HCT116 (cell line): ENCODE measurements at regions not wholly inside any gene's neighbourhood (a gene's known extent, or its start where the extent isn't known, plus 50 kb on each side); places are given as distances from the start of the nearest gene placed in this dataset.

ENCODE experiments used
- ATAC-seq: fragments of 200-7000 bp; cut with Tn5 transposase; 2 replicates; pipeline ENCODE4 v1.9.1; 2020; ENCODE audit warnings: mild to moderate bottlenecking, moderate library complexity
- BruUV-seq: library from RNA; stranded (reverse); fragments of 400-500 nt; replicated peaks from 2 replicates; lab custom pipeline; 2021; lab: Mats Ljungman, UMichigan
- CTCF ChIA-PET: fragments of 300-600 bp; sonication (Branson Sonifier 250); formaldehyde crosslinking; loops from one replicate; lab custom pipeline; 2021; ENCODE audit warnings: antibody characterized with exemption; lab: Charles Lee
- POLR2A ChIA-PET: fragments of 300-600, 350-600 bp; sonication (Branson Sonifier 250); formaldehyde crosslinking; loops from one replicate; lab custom pipeline; 2021; ENCODE audit warnings: antibody characterized with exemption; lab: Charles Lee
- RAD21 ChIA-PET, 2 experiments: fragments of 300-600 bp; sonication (Branson Sonifier 250); formaldehyde crosslinking; loops; one replicate each; lab custom pipeline; 2023; ENCODE audit warnings: low total read pairs in 2 of 2; ENCODE audit not compliant: uncharacterized antibody in 2 of 2, unreplicated experiment in 2 of 2, low non-redundant PET in 1 of 2; lab: Charles Lee
- DNase-seq: peaks from one replicate; pipeline ENCODE4 v3.0.0-alpha.2; 2010; ENCODE audit warnings: low read depth, low spot score
- H2AFZ ChIP-seq: fragments of 200-600 bp; shearing (Covaris generic), sonication (generic); 2 replicates; pipeline ENCODE4 v1.6.1; 2017; ENCODE audit warnings: low read depth, mixed run types, mixed read lengths, antibody characterized with exemption, low read length; ENCODE audit not compliant: poor library complexity, severe bottlenecking
- H3K27ac ChIP-seq: 2 replicates; pipeline ENCODE4 v1.5.1; 2012; ENCODE audit warnings: low read depth, low read length
- H3K27me3 ChIP-seq: fragments of 200-600 bp; sonication (generic); 2 replicates; pipeline ENCODE4 v1.6.1; 2016; ENCODE audit warnings: mixed run types, low read length, mixed read lengths; ENCODE audit not compliant: insufficient read depth
- H3K36me3 ChIP-seq, 2 experiments: fragments of 200-500 bp in 1 of 2; fragments of 200-600 bp in 1 of 2; sonication (Bioruptor generic) in 1 of 2; sonication (generic) in 1 of 2; 2 replicates each; pipeline versions ENCODE4 v1.5.1 to v1.6.1; 2014 to 2016; ENCODE audit warnings: low read length in 2 of 2, inconsistent platforms in 1 of 2, mixed read lengths in 1 of 2, mixed run types in 1 of 2; ENCODE audit not compliant: insufficient read depth in 2 of 2, control insufficient read depth in 1 of 2
- H3K4me1 ChIP-seq, 2 experiments: fragments of 200-600 bp in 1 of 2; sonication (generic) in 1 of 2; 2 replicates each; pipeline versions ENCODE4 v1.5.1 to v1.6.1; 2012 to 2017; ENCODE audit warnings: low read length in 2 of 2, inconsistent platforms in 1 of 2, mild to moderate bottlenecking in 1 of 2, mixed read lengths in 1 of 2, mixed run types in 1 of 2, moderate library complexity in 1 of 2; ENCODE audit not compliant: insufficient read depth in 2 of 2, control insufficient read depth in 1 of 2
- H3K4me2 ChIP-seq: fragments of 200-600 bp; sonication (generic); 2 replicates; pipeline ENCODE4 v1.6.1; 2017; ENCODE audit warnings: mixed run types, low read length, mixed read lengths
- H3K4me3 ChIP-seq, 2 experiments: fragments of 200-600 bp in 1 of 2; sonication (generic) in 1 of 2; replicated peaks in 1 of 2; 2 replicates each; pipeline ENCODE4 v1.5.1; 2011 to 2016; ENCODE audit warnings: low read length in 2 of 2, control low read depth in 1 of 2, low read depth in 1 of 2, mild to moderate bottlenecking in 1 of 2, mixed read lengths in 1 of 2, mixed run types in 1 of 2
- H3K79me2 ChIP-seq: fragments of 200-600 bp; sonication (generic); 2 replicates; pipeline ENCODE4 v1.6.1; 2017; ENCODE audit warnings: mild to moderate bottlenecking, mixed run types, low read length, moderate library complexity, mixed read lengths; ENCODE audit not compliant: insufficient read depth
- H3K9ac ChIP-seq: fragments of 200-600 bp; sonication (generic); 2 replicates; pipeline ENCODE4 v1.6.1; 2016; ENCODE audit warnings: low read length, mixed read lengths
- H3K9me2 ChIP-seq: fragments of 200-600 bp; sonication (generic), shearing (Covaris generic); 2 replicates; pipeline ENCODE4 v1.6.1; 2017; ENCODE audit warnings: mixed run types, mild to moderate bottlenecking, moderate library complexity; ENCODE audit not compliant: insufficient read depth
- H3K9me3 ChIP-seq, 2 experiments: fragments of 200-500 bp in 1 of 2; fragments of 200-600 bp in 1 of 2; sonication (Bioruptor generic) in 1 of 2; sonication (generic) in 1 of 2; 2 replicates each; pipeline ENCODE4 v1.6.1; 2014 to 2017; ENCODE audit warnings: low read length in 2 of 2, mixed read lengths in 2 of 2, inconsistent platforms in 1 of 2, low read depth in 1 of 2, mild to moderate bottlenecking in 1 of 2, mixed run types in 1 of 2, moderate library complexity in 1 of 2; ENCODE audit not compliant: control insufficient read depth in 1 of 2, insufficient read depth in 1 of 2
- H4K20me1 ChIP-seq: fragments of 200-600 bp; sonication (generic), shearing (Covaris generic); 2 replicates; pipeline ENCODE4 v1.6.1; 2017; ENCODE audit warnings: mixed run types, mild to moderate bottlenecking, moderate library complexity; ENCODE audit not compliant: insufficient read depth
- CEBPB ChIP-seq: IDR thresholded peaks from 2 replicates; pipeline ENCODE4 v1.6.1; 2012; ENCODE audit warnings: low read depth
- EZH2phosphoT487 ChIP-seq: fragments of 200-600 bp; IDR thresholded peaks from 2 replicates; pipeline ENCODE4 v1.6.1; 2018; ENCODE audit warnings: antibody characterized with exemption, borderline replicate concordance
- JUND ChIP-seq: IDR thresholded peaks from 2 replicates; pipeline ENCODE4 v1.6.1; 2012
- POLR2AphosphoS5 ChIP-seq: IDR thresholded peaks from 2 replicates; pipeline ENCODE4 v1.6.1; 2011; ENCODE audit warnings: mild to moderate bottlenecking, low read depth, low read length, moderate library complexity
- ZFX ChIP-seq: fragments of 450-650 bp; IDR thresholded peaks from 2 replicates; pipeline ENCODE4 v1.6.1; 2017
- intact Hi-C: fragments of 100-400 bp; cut with micrococcal nuclease; formaldehyde crosslinking; loops from 2 replicates; pipeline ENCODE4 v1.10.0; 2022
- TF ChIP-seq, protein P1 (sequence below): IDR thresholded peaks from 2 replicates; pipeline ENCODE4 v1.6.1; 2012
- TF ChIP-seq, protein P2 (sequence below), 3 experiments: fragments of 200-600 bp in 1 of 3; sonication (generic) in 1 of 3; IDR thresholded peaks in 2 of 3; conservative IDR thresholded peaks in 1 of 3; 2 replicates each; pipeline ENCODE4 v1.5.1; 2012 to 2017; ENCODE audit warnings: low read depth in 2 of 3, low read length in 2 of 3, antibody characterized with exemption in 1 of 3, borderline replicate concordance in 1 of 3, control low read depth in 1 of 3, mild to moderate bottlenecking in 1 of 3, mixed read lengths in 1 of 3, mixed run types in 1 of 3, moderate library complexity in 1 of 3; ENCODE audit not compliant: insufficient read depth in 1 of 3
- TF ChIP-seq, protein P3 (sequence below): IDR thresholded peaks from 2 replicates; pipeline ENCODE4 v1.6.1; 2011; ENCODE audit warnings: mild to moderate bottlenecking, low read length, moderate library complexity; ENCODE audit not compliant: insufficient replicate concordance; ENCODE audit errors: extremely low read depth

DNA sequence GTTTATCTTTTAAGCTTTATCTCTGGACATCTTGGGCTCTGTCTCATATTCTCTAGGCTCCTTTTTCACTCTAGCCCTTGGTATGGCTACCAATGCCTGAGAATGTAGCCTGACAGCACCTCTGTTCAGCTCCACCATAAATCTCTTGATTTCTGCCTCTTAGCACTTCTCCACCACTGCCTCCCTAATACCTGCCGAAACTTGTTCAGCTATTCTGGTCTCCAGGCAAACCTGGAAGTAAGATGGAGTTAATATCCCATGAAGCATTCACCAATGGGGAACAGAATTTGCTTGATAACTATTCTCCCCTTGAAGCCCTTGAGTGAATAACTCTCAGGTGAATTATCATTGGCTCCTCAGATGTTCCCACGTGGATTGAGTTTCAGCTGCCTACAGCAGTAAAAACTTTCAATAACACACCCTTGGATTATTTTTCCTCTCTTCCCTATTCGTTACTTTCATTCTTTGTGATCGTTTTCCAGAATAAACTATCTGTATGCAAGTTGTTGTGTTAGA lies 145.6 kb downstream of the EVA1A start (continued):
- TF ChIP-seq JUND: no peak
- TF ChIP-seq, protein P1, sequence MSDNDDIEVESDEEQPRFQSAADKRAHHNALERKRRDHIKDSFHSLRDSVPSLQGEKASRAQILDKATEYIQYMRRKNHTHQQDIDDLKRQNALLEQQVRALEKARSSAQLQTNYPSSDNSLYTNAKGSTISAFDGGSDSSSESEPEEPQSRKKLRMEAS: no peak
- no peak for TF ChIP-seq CEBPB
- TF ChIP-seq ZFX: no peak

- CTCF ChIA-PET: no interaction called here
Observed at GRCh38 chr2:75411574-75411973, 149.2 kb downstream of the EVA1A start.

More at GRCh38 chr2:75411574-75411973, 149.2 kb downstream of the EVA1A start:
- intact Hi-C loops: no loop called here
- no peak for DNase-seq
- ATAC-seq: no peak
- Histone ChIP-seq H3K27me3 (peaks cover 54% of the 10 kb centered on the region), H3K4me1 (no peaks in the 10 kb centered on the region), H3K79me2 (no peaks in the 10 kb centered on the region), H4K20me1 (no peaks in the 10 kb centered on the region), H3K9ac (no peak overlapping the region), H3K4me2 (no peak overlapping the region), H2AFZ (no peak overlapping the region), H3K4me3 (no peak overlapping the region), H3K36me3 (no peaks in the 10 kb centered on the region), H3K9me2 (no peaks in the 10 kb centered on the region), H3K27ac (no peak overlapping the region), H3K9me3 (no peaks in the 10 kb centered on the region)
- RAD21 ChIA-PET: no interaction called here
- TF ChIP-seq EZH2phosphoT487: no peak
- TF ChIP-seq POLR2AphosphoS5: no peak
- TF ChIP-seq, protein P2, sequence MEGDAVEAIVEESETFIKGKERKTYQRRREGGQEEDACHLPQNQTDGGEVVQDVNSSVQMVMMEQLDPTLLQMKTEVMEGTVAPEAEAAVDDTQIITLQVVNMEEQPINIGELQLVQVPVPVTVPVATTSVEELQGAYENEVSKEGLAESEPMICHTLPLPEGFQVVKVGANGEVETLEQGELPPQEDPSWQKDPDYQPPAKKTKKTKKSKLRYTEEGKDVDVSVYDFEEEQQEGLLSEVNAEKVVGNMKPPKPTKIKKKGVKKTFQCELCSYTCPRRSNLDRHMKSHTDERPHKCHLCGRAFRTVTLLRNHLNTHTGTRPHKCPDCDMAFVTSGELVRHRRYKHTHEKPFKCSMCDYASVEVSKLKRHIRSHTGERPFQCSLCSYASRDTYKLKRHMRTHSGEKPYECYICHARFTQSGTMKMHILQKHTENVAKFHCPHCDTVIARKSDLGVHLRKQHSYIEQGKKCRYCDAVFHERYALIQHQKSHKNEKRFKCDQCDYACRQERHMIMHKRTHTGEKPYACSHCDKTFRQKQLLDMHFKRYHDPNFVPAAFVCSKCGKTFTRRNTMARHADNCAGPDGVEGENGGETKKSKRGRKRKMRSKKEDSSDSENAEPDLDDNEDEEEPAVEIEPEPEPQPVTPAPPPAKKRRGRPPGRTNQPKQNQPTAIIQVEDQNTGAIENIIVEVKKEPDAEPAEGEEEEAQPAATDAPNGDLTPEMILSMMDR (IDR thresholded peaks at IDR 0.05 in 2 of 3, conservative IDR thresholded peaks at IDR 0.05 in 1 of 3; ENCODE audit: borderline replicate concordance in 1 of 3, insufficient read depth in 1 of 3, low read depth in 2 of 3, low read length in 2 of 3): no peak
- TF ChIP-seq, protein P3, sequence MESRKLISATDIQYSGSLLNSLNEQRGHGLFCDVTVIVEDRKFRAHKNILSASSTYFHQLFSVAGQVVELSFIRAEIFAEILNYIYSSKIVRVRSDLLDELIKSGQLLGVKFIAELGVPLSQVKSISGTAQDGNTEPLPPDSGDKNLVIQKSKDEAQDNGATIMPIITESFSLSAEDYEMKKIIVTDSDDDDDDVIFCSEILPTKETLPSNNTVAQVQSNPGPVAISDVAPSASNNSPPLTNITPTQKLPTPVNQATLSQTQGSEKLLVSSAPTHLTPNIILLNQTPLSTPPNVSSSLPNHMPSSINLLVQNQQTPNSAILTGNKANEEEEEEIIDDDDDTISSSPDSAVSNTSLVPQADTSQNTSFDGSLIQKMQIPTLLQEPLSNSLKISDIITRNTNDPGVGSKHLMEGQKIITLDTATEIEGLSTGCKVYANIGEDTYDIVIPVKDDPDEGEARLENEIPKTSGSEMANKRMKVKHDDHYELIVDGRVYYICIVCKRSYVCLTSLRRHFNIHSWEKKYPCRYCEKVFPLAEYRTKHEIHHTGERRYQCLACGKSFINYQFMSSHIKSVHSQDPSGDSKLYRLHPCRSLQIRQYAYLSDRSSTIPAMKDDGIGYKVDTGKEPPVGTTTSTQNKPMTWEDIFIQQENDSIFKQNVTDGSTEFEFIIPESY: no peak
- BruUV-seq: no TSS peak
- POLR2A ChIA-PET: no interaction called here
